ENCODE measurements at regions not wholly inside any gene's neighbourhood (a gene's known extent, or its start where the extent isn't known, plus 50 kb on each side); places are given as distances from the start of the nearest gene placed in this dataset.

DNA sequence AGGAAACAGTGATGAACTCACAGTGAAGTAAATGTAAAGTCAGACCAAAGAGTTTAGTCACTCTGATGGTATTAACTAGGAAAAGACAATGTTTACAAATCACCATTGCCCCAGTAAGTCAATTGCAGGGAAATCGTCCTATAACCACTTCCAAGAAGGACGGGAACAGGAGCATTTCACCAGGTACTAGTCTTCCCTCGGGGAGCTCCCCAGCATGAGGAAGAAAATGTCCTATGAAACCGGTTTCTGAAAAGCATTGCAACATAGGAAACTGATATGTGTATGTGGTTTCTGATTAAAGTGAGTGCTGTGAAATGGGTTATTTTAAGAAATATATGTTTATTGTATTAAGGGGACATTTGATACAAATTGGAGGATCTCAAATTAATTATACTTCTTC is 626.7 kb upstream of the ADAMTS16 start:
- ATAC-seq, result no peak
- no peak overlapping the region for H3K4me3 ChIP-seq (ENCODE audit: low read length)
- no peaks in the 10 kb centered on the region for H3K27me3 Mint-ChIP-seq
- no peak overlapping the region for H3K27ac Mint-ChIP-seq
- no peaks in the 10 kb centered on the region for H3K27me3 ChIP-seq (ENCODE audit: control insufficient read depth in 2 of 2, insufficient read depth in 2 of 2, low read length in 2 of 2)
- H3K36me3 Mint-ChIP-seq, result no peaks in the 10 kb centered on the region
- no peaks in the 10 kb centered on the region for H3K4me1 Mint-ChIP-seq
- H3K4me1 ChIP-seq (ENCODE audit: control insufficient read depth in 2 of 2, insufficient read depth in 2 of 2, low read length in 2 of 2), result no peaks in the 10 kb centered on the region
- CTCF ChIA-PET, result no interaction called here
- intact Hi-C loops (cut with micrococcal nuclease), result no loop called here
- H3K9me3 ChIP-seq (ENCODE audit: control insufficient read depth in 2 of 3, low read length in 3 of 3), result no peaks in the 10 kb centered on the region
- no peaks in the 10 kb centered on the region for H3K36me3 ChIP-seq (ENCODE audit: control insufficient read depth in 2 of 3, insufficient read depth in 3 of 3, low read length in 3 of 3)
- POLR2A ChIA-PET, result no interaction called here
- H3K27ac ChIP-seq (ENCODE audit: low read depth, low read length), result no peak overlapping the region
- H3K9me3 Mint-ChIP-seq, result peaks cover 0 to 5% (median 1%) of the 10 kb centered on the region in 11 donors
- H3K4me3 Mint-ChIP-seq, result no peak overlapping the region
- DNase-seq, result no peak

GRCh38 chr5:4514067-4514648 is 626.0 kb upstream of the ADAMTS16 start:
- intact Hi-C loops (cut with micrococcal nuclease), result no loop called here
- DNase-seq (no peak), ATAC-seq (no peak)
- ChIA-PET CTCF (no interaction called here), POLR2A (no interaction called here)
- Histone ChIP-seq H3K4me1 (ENCODE audit: control insufficient read depth in 2 of 2, insufficient read depth in 2 of 2, low read length in 2 of 2) (no peaks in the 10 kb centered on the region), H3K36me3 (ENCODE audit: control insufficient read depth in 2 of 3, insufficient read depth in 3 of 3, low read length in 3 of 3) (no peaks in the 10 kb centered on the region), H3K9me3 (ENCODE audit: control insufficient read depth in 2 of 3, low read length in 3 of 3) (no peaks in the 10 kb centered on the region), H3K27ac (ENCODE audit: low read depth, low read length) (no peak overlapping the region), H3K27me3 (ENCODE audit: control insufficient read depth in 2 of 2, insufficient read depth in 2 of 2, low read length in 2 of 2) (no peaks in the 10 kb centered on the region), H3K4me3 (ENCODE audit: low read length) (no peak overlapping the region)
- no peaks in the 10 kb centered on the region for H3K27me3 Mint-ChIP-seq
- peaks cover 0 to 8% (median 1%) of the 10 kb centered on the region in 11 donors for H3K9me3 Mint-ChIP-seq
- no peak overlapping the region for H3K27ac Mint-ChIP-seq
- no peaks in the 10 kb centered on the region for H3K4me1 Mint-ChIP-seq
- H3K36me3 Mint-ChIP-seq, result no peaks in the 10 kb centered on the region
- H3K4me3 Mint-ChIP-seq, result no peak overlapping the region

DNA sequence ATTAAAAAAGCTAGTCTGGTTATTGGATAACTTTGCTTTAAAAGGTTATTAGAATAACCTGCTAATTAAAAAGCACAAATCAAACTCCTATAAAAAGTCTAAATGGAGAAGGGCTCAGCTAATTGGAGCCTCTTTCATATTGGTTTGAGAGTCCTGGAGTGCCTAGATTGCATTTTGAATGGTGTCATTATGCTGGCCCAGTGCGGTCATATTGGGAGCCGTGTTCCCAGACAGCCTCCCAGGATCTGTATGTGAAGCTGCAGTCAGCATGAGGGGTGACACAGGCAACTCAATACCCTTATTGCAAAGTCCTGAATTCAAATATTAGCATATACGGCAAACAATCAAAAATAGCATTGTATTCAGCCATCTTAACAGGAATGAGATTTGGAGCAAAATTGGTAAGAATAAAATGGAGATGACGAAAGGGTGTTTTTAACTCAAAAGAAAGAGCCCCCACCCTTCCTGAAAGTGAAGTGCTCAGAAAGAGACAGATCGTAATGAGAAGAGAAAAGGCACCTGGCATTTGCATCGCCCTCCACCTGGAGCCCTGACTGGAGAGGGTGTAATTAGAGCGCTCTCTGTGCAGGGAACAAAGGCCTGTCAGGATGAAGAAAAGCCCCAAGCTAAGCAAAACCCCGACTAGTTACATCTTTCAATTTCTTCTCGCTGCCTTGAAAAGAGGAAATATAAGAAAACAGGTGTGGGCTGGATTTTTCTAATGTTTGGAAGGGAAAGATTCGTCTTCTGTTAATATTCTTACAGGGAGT is 621.0 kb upstream of the ADAMTS16 start:
- no peak overlapping the region for H3K4me3 Mint-ChIP-seq
- POLR2A ChIA-PET, result no interaction called here

DNA sequence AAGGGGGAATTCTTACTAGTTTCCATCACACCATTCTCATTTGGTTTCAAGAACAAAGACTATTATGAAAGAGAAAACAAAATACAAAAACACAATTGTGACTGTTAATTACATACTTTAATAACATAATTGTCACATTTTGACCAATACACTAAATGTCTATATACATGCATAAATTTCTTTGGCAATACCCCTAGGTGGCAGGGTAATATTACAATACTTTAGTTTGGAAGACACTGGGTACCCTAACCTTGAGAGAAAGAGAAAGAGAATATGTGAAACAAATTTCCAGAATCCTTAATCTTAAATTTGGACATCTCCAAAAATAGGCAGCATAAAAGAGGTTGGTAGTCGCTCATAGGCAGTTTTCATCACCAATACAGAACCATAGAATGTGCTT is 619.6 kb upstream of the ADAMTS16 start:
- Mint-ChIP-seq H3K27me3 (no peaks in the 10 kb centered on the region), H3K4me3 (no peak overlapping the region), H3K9me3 (peaks cover 0 to 16% (median 8%) of the 10 kb centered on the region in 11 donors), H3K36me3 (no peaks in the 10 kb centered on the region), H3K4me1 (no peaks in the 10 kb centered on the region), H3K27ac (no peak overlapping the region)
- ATAC-seq, result no peak
- H3K27ac ChIP-seq (ENCODE audit: low read depth, low read length), result no peak overlapping the region
- intact Hi-C loops (cut with micrococcal nuclease), result no loop called here
- ChIA-PET CTCF (no interaction called here), POLR2A (no interaction called here)
- no peaks in the 10 kb centered on the region for H3K4me1 ChIP-seq (ENCODE audit: control insufficient read depth in 2 of 2, insufficient read depth in 2 of 2, low read length in 2 of 2)
- DNase-seq, result no peak
- H3K4me3 ChIP-seq (ENCODE audit: low read length), result no peak overlapping the region
- H3K36me3 ChIP-seq (ENCODE audit: control insufficient read depth in 2 of 3, insufficient read depth in 3 of 3, low read length in 3 of 3), result no peaks in the 10 kb centered on the region
- no peaks in the 10 kb centered on the region for H3K27me3 ChIP-seq (ENCODE audit: control insufficient read depth in 2 of 2, insufficient read depth in 2 of 2, low read length in 2 of 2)
- H3K9me3 ChIP-seq (ENCODE audit: control insufficient read depth in 2 of 3, low read length in 3 of 3), result no peaks in the 10 kb centered on the region

More for the DNA sequence above, 621.0 kb upstream of the ADAMTS16 start:
- ATAC-seq (no peak), DNase-seq (no peak)
- Mint-ChIP-seq H3K4me1 (no peaks in the 10 kb centered on the region), H3K27ac (no peak overlapping the region), H3K27me3 (no peaks in the 10 kb centered on the region), H3K36me3 (no peaks in the 10 kb centered on the region), H3K9me3 (peaks cover 0 to 21% (median 7%) of the 10 kb centered on the region in 11 donors)
- Histone ChIP-seq H3K4me1 (ENCODE audit: control insufficient read depth in 2 of 2, insufficient read depth in 2 of 2, low read length in 2 of 2) (no peaks in the 10 kb centered on the region), H3K4me3 (ENCODE audit: low read length) (no peak overlapping the region), H3K36me3 (ENCODE audit: control insufficient read depth in 2 of 3, insufficient read depth in 3 of 3, low read length in 3 of 3) (no peaks in the 10 kb centered on the region), H3K27ac (ENCODE audit: low read depth, low read length) (no peak overlapping the region), H3K9me3 (ENCODE audit: control insufficient read depth in 2 of 3, low read length in 3 of 3) (no peaks in the 10 kb centered on the region), H3K27me3 (ENCODE audit: control insufficient read depth in 2 of 2, insufficient read depth in 2 of 2, low read length in 2 of 2) (no peaks in the 10 kb centered on the region)
- CTCF ChIA-PET, result no interaction called here
- intact Hi-C loops (cut with micrococcal nuclease), result no loop called here

- ATAC-seq (no peak), DNase-seq (no peak)
- no peak overlapping the region for H3K27ac ChIP-seq (ENCODE audit: low read depth, low read length)
- H3K36me3 ChIP-seq (ENCODE audit: control insufficient read depth in 2 of 3, insufficient read depth in 3 of 3, low read length in 3 of 3), result no peaks in the 10 kb centered on the region
- CTCF ChIA-PET, result no interaction called here
- H3K27me3 ChIP-seq (ENCODE audit: control insufficient read depth in 2 of 2, insufficient read depth in 2 of 2, low read length in 2 of 2), result no peaks in the 10 kb centered on the region
- peaks cover 0 to 16% (median 8%) of the 10 kb centered on the region in 11 donors for H3K9me3 Mint-ChIP-seq
- H3K27me3 Mint-ChIP-seq, result no peaks in the 10 kb centered on the region
- no peaks in the 10 kb centered on the region for H3K4me1 ChIP-seq (ENCODE audit: control insufficient read depth in 2 of 2, insufficient read depth in 2 of 2, low read length in 2 of 2)
- no peaks in the 10 kb centered on the region for H3K36me3 Mint-ChIP-seq
- POLR2A ChIA-PET, result no interaction called here
- H3K9me3 ChIP-seq (ENCODE audit: control insufficient read depth in 2 of 3, low read length in 3 of 3), result no peaks in the 10 kb centered on the region
- no peak overlapping the region for H3K27ac Mint-ChIP-seq
- H3K4me3 Mint-ChIP-seq, result no peak overlapping the region
- H3K4me1 Mint-ChIP-seq, result no peaks in the 10 kb centered on the region
- intact Hi-C loops (cut with micrococcal nuclease), result no loop called here
- no peak overlapping the region for H3K4me3 ChIP-seq (ENCODE audit: low read length)
Measured at GRCh38 chr5:4523038-4523437, 617.1 kb upstream of the ADAMTS16 start.

- ATAC-seq (no peak), DNase-seq (no peak)
- no peaks in the 10 kb centered on the region for H3K36me3 ChIP-seq (ENCODE audit: control insufficient read depth in 2 of 3, insufficient read depth in 3 of 3, low read length in 3 of 3)
- ChIA-PET POLR2A (no interaction called here), CTCF (no interaction called here)
- peak overlapping the region in 1 of 9 donors; percentile 55 for H3K27ac Mint-ChIP-seq
- peaks cover 0 to 4% (median 0%) of the 10 kb centered on the region in 3 experiments for H3K9me3 ChIP-seq (ENCODE audit: control insufficient read depth in 2 of 3, low read length in 3 of 3)
- no peaks in the 10 kb centered on the region for H3K4me1 ChIP-seq (ENCODE audit: control insufficient read depth in 2 of 2, insufficient read depth in 2 of 2, low read length in 2 of 2)
- no peak overlapping the region for H3K4me3 Mint-ChIP-seq
- H3K27me3 ChIP-seq (ENCODE audit: control insufficient read depth in 2 of 2, insufficient read depth in 2 of 2, low read length in 2 of 2), result no peaks in the 10 kb centered on the region
- intact Hi-C loops (cut with micrococcal nuclease), result no loop called here
- no peaks in the 10 kb centered on the region for H3K4me1 Mint-ChIP-seq
- no peaks in the 10 kb centered on the region for H3K27me3 Mint-ChIP-seq
- H3K36me3 Mint-ChIP-seq, result no peaks in the 10 kb centered on the region
- H3K9me3 Mint-ChIP-seq, result peaks cover 0 to 12% (median 7%) of the 10 kb centered on the region in 11 donors
- no peak overlapping the region for H3K27ac ChIP-seq (ENCODE audit: low read depth, low read length)
- H3K4me3 ChIP-seq (ENCODE audit: low read length), result no peak overlapping the region
Measured at GRCh38 chr5:4531756-4532704, 608.1 kb upstream of the ADAMTS16 start.
